HG02588 (cell line): ENCODE measurements at regions not wholly inside any gene's neighbourhood (a gene's known extent, or its start where the extent isn't known, plus 50 kb on each side); places are given as distances from the start of the nearest gene placed in this dataset.

Experiments used
- ATAC-seq: cut with Tn5 transposase; IDR thresholded peaks from one replicate; pipeline ENCODE4 v1.9.1; 2021; ENCODE audit warnings: mild to moderate bottlenecking, moderate library complexity; ENCODE audit not compliant: unreplicated experiment

GRCh38 chr20:12773936-12774335, 234.8 kb upstream of the SPTLC3 start:
- ATAC-seq: no peak

DNA sequence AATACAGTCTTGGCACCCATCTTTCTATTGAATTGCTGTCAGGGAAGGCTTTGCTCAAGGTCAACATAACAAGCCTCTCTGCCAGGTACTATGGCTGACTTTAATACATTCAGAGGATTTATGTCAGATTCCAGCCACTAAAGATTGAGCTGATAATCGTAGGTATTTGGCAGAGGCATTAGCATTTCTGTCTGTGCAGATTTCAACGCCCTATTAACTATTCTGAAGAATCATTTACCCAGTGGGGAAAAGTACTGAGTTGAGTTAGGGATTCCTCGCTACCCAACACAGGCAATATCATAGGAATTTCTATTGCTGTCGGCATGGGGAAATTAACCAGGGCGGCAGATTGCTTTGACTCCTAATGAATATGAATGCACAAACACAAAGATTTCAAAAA, 233.7 kb upstream of the SPTLC3 start:
- no peak for ATAC-seq

- no peak for ATAC-seq
These were observed 231.8 kb upstream of the SPTLC3 start for GRCh38 chr20:12777016-12777415.

DNA sequence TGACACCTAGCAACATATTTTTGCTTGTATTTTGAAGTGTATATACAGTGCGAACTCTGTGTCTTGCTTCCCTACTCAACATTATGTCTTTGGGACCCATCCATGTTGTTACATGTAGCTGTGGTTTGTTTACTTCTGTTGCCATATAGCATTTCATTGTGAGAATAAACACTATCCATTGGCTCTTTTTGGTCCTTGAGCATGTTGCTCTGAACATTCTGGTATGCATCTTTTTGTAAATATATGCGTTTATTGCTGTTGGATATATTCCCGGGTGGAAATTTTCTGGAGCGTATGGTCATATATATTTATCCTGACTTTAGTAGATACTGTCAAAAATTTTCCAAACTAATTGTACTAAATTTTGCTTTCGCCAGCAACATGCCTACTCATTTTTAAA, 222.5 kb upstream of the SPTLC3 start:
- ATAC-seq: no peak

DNA sequence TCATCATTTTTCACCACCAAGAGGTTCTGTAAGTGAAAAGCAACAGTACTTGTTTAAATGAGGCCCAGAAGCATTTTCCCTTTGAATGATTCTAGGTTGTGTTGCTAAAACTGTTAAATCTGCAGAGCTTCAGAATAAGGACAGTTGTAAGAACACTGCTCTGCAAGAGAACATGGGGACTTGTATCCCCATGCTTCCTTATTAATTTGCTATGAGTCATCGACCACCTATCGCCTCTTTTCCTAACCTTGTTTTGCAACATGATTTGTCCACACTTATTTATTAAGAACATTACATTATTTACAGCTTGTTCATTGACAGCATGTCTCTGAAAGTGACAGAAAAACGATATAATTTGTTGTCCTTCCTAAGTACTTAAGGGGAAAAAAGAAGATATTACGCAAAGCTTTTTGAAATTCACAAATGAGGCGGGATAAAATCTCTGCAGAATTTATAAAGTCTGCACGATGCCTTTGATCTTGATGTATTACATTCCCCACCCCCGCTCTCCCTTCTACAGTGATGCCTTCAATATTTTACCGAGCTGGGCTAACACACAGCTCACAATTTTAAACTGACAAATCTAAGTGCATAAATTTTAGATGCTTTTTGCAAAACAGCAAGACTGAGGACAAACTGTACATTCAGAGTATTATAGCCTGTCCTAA, 220.0 kb upstream of the SPTLC3 start:
- no peak for ATAC-seq

- no peak for ATAC-seq
These were observed 217.9 kb upstream of the SPTLC3 start for GRCh38 chr20:12790859-12791258.

DNA sequence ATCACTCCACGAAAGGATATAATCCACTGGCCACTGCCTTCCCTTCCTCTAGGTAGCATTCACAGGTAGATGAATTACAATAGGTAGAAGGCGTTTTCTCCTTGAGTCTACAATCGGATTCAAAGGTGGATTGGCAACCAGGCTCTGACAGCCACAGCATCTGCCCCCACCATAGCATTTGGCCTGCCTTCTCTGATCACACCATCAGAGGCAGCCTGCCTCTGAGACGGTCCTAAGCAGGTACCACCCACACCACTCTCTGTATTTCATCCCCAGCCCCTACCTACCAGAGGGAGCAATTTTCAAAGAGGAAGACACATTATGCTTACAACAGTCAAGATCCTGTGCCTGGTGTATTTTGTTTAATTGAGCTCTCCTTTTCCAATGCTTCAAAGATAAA, 210.5 kb upstream of the SPTLC3 start:
- ATAC-seq: no peak

- ATAC-seq: no peak
These were observed 200.7 kb upstream of the SPTLC3 start for GRCh38 chr20:12808006-12808567.

DNA sequence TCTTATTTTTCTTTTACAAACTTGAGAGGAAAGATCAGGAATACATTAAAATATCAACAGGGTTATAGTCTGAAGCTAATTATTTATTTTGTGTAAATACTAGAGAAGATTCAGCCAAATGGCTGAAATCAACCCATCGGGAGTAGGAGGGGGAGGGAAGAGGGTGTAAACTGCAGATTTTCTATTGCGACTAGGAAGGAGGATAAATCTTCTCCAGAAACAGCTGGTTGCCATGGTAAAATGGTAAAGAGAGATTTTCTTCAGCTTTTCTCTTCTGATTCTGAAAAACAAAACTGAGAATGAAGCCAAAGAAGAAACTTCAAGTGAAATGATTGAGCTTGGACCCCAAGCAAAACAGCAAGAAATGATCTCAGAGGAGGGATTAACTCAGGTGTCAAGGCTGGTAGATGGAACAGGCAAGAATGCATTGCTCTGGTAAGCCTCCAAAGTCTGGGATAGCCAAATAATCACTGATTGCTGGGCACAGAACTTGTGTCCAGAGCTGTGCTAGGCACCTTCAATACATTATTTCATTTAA, 193.5 kb upstream of the SPTLC3 start:
- ATAC-seq: no peak

- ATAC-seq: no peak
These were observed 192.9 kb upstream of the SPTLC3 start for GRCh38 chr20:12815778-12816408.

- ATAC-seq: no peak
These were observed 187.5 kb upstream of the SPTLC3 start for GRCh38 chr20:12821249-12821648.

DNA sequence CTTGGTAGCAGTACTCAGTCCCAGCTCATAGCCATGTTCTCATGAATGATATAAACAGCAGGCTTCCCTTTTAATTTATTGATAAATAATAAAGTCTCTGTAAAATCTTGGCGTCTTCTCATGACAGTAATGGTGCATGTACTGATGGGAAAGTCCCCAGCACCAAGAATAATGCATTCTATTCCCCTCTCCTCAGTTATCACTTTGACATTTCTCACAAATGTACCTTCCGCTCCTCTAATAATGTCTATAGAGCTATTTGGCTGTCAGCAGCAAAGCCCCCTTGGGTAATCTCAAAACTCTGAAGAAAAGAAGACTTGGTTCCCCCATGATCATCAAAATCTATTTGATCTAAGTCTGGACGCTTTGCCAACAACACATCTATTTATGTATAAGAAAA, 185.0 kb upstream of the SPTLC3 start:
- no peak for ATAC-seq

DNA sequence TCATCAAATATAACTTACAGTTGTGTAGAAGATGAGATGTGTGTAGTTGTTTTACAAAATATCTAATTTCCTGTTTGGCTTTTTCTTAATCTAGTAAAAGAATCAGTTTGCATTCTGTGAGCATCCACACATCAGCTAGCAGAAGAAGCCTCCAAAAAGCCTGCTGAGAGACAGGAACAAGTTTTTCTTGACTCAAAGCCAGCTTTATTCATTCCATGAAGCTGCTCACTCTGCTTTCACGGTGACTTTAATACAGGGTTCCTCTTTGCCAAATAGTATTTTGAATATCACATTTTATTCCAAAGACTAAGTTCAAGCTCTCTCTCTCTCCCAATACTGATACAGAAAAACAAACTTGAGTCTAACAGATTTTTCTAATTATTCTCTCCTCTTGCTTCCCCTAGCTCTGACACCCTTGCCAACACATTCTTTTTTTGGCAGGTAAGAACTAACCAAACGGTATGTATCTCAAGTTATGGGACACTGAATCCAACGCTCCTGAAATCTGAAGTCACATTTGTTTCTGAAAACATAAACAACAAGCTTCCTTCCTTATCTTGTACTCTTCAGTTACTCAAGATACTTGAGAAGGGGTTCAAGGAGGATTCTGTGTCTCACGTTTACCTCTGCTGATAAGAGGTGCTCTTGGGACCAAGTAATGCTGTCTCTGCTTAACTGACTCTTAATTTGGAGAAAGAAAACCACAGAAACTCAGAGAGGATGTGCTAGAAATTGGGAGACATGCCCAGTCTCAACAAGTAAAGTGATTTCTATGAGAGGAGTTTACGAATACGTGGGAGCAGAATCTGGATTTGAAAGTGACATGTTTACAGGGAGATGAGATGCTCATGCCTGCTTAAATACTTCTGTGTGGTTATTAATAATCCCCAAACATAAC, 184.2 kb upstream of the SPTLC3 start:
- no peak for ATAC-seq

- ATAC-seq: no peak
These were observed 183.6 kb upstream of the SPTLC3 start for GRCh38 chr20:12825226-12825595.

GRCh38 chr20:12827816-12828385, 180.9 kb upstream of the SPTLC3 start:
- ATAC-seq: no peak

GRCh38 chr20:12829170-12829569, 179.6 kb upstream of the SPTLC3 start:
- no peak for ATAC-seq

GRCh38 chr20:12833861-12834260, 174.9 kb upstream of the SPTLC3 start:
- no peak for ATAC-seq

- ATAC-seq: no peak
These were observed 172.8 kb upstream of the SPTLC3 start for GRCh38 chr20:12835999-12836398.

DNA sequence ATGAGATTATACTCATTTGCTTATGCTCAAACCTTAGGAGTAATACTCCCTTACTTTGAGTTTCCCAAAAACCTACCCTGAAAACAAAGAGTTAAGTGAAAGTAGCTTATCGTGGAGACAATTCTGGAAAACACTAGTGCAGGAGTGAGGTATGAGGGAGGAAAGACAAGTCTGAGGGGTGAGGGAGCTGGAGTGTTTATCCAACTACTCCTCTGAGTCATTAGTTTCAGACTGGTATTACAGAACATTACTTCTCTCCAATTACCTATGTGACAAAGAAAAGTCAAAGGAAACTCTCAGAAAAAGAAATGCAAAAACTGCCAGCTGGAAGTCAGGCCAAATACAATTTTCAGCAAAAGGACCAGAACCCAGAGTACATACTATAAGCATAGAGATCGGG, 171.1 kb upstream of the SPTLC3 start:
- ATAC-seq: no peak

DNA sequence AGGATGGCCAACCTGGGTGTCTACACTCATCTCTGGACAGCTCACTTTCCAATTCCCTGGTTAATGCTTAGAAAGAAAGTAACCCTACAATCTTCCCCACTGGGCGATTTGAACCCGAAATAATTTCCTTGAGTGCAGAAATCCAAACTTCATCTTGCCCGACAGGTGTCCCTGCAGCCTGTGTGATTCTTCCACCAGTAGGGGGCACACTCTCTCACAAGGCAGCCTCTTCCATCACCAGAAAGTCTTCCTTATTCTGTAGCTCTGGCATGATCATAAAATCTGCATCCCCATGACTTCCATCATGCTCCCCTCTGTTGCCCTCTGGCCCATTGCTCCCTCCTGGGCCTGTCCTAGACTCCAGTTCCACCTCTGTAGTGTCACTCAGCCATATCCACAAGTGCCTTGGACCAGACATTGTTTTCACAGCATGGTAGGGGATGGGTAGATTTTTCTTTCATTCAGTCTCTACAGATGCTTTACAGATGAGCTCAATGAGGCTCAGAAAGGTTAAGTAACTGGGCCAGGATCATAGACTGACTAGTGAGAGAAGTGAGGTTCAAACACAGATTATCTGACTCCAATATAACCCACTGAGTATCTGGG, 170.4 kb upstream of the SPTLC3 start:
- ATAC-seq: no peak

- no peak for ATAC-seq
These were observed 160.9 kb upstream of the SPTLC3 start for GRCh38 chr20:12847872-12848271.
